LNCaP clone FGC (cell line): ENCODE measurements at regions not wholly inside any gene's neighbourhood (a gene's known extent, or its start where the extent isn't known, plus 50 kb on each side); places are given as distances from the start of the nearest gene placed in this dataset.

Experiments used
- DNase-seq: peaks from one replicate; pipeline ENCODE4 v3.0.0-alpha.2; 2011; ENCODE audit warnings: low read depth
- H3K4me3 ChIP-seq: 2 replicates; pipeline ENCODE4 v1.5.1; 2011; ENCODE audit warnings: mild to moderate bottlenecking, low read depth, low read length, control low read depth
- TF ChIP-seq, protein P1 (sequence below): IDR thresholded peaks from 2 replicates; pipeline ENCODE4 v1.5.1; 2012; ENCODE audit warnings: mild to moderate bottlenecking; ENCODE audit not compliant: control insufficient read depth, insufficient read depth; ENCODE audit errors: extremely low read depth

DNA sequence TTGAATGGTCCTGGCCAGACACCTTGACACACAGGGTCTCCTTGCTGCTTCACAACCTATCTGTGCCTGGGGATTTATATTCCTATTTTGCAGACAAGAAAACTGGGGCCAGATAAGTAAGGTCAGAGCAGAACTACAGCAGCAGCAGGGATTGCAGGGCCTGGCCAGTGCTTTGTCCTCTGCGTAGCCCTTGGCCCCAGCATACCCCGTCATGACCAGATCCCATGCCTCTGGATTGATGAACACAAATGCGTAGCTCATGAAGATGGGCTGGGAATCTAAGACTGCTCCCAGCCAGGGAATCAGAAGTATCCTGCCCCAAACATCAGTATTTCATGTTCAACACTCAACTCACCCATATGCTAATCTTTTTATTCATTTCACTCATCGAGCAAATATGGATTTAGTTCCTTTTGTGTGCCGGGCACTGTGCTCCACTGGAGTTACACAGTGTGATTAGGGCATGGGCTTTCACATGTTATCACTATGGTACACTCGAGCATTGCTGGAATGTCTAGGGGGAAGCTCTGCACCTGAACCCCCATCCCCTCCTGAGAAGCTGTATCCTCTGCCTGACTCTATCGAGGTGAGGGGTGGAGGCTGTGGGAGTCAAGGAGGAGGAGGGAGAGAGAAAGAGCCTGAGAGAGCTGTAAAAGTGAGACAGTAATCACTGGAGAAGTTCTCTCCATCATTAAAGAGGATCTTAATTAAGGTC lies 143.3 kb downstream of the CYP26B1 start:
- no peak for DNase-seq
- TF ChIP-seq, protein P1, sequence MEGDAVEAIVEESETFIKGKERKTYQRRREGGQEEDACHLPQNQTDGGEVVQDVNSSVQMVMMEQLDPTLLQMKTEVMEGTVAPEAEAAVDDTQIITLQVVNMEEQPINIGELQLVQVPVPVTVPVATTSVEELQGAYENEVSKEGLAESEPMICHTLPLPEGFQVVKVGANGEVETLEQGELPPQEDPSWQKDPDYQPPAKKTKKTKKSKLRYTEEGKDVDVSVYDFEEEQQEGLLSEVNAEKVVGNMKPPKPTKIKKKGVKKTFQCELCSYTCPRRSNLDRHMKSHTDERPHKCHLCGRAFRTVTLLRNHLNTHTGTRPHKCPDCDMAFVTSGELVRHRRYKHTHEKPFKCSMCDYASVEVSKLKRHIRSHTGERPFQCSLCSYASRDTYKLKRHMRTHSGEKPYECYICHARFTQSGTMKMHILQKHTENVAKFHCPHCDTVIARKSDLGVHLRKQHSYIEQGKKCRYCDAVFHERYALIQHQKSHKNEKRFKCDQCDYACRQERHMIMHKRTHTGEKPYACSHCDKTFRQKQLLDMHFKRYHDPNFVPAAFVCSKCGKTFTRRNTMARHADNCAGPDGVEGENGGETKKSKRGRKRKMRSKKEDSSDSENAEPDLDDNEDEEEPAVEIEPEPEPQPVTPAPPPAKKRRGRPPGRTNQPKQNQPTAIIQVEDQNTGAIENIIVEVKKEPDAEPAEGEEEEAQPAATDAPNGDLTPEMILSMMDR: no peak
- H3K4me3 ChIP-seq: no peak overlapping the region

DNA sequence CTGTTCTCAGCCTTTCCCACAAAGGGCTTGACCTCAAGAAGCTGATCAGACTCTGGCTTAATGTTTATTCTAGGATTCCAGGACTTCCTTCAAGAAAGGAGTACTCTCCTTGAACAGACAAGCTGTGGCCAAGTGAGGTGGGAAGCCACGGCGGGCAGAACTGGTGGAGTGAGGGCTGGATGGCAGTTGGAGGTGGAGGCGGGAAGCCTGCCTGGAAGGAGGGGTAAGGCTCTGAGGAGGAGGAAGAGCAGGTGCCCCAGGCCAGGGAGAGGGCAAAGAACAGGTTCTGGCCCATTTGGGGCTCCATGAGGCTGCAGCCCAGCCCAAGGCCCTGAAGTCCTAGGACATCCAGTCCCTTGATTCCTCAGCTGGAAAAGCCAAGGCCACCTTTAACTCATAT lies 143.9 kb downstream of the CYP26B1 start:
- no peak overlapping the region for H3K4me3 ChIP-seq
- no peak for DNase-seq
- TF ChIP-seq, protein P1: no peak

DNA sequence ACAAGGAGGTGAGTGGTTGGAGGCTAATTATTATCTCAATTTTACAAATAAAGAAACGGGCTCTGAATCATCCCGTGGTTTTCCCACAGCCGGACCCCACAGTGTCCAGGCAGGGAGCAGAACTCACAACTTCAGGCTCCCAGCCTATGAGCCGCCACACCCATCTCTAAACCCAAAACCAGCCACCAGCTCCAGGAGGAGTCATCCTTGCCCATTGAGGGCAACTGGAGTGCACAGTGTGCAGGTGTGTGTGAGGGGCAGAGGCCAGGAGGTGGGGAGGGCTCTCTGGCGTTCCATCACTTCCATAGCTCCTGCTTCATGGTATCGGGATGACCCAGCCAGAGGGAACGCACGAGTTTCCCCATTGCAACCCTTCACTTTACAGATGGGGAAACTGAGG lies 144.5 kb downstream of the CYP26B1 start:
- TF ChIP-seq, protein P1: no peak
- no peak for DNase-seq
- no peak overlapping the region for H3K4me3 ChIP-seq

DNA sequence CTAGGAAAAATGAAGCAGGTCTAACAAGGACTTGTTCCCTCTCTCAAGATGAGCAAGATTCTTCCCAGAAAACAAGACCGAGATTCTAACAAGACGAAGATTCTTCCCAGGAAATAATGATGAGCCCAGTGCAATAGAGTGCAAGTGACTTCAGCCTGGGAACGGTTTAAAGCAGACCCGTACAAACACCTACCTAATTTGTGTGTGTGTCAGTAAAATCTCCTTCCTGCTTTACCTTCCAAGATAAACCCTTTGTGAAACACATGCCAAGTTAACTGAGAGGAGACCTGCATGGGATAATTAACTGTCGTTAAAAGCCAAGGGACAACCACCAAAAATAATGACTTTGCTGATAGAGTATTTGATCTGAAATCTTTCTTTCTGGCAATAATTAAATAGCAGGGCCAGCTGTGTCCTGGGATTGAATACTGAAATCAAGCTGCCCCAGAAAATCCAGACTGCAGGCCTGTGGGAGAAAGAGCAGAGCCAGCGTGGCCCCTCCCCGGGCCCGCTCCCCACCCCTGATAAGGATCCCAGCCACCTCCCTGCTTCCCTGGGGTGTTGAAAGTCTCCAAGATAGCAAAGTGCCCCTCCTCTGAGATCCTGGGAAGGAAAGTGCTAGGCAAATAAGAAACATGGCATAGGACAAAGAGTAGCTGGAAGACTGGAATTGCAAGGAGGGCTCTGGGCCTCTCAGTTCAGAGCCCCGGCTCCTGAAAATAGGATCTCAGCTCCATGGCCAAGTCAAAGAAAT lies 145.5 kb downstream of the CYP26B1 start:
- no peak overlapping the region for H3K4me3 ChIP-seq
- TF ChIP-seq, protein P1: no peak
- DNase-seq: peak; percentile 50

DNA sequence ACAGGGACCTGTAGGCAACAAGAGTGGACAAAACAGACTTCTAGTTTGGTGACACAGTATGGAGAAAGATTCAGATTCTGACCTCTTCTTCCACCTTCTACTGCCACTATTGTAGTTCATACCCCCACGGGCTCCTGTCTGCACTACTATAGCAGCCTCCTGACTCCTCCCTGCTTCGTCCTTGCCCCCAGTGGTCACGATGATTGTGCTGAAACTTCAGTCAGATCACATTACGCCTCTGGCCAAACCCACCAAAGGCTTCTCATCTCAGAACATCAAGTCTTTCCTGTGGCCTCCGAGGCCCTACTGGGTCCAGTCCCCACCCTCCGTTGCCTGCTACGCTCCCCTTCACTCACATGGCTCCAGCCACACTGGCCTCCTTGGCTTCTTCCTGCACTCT lies 147.6 kb downstream of the CYP26B1 start:
- TF ChIP-seq, protein P1: no peak
- H3K4me3 ChIP-seq: no peak overlapping the region
- no peak for DNase-seq

DNA sequence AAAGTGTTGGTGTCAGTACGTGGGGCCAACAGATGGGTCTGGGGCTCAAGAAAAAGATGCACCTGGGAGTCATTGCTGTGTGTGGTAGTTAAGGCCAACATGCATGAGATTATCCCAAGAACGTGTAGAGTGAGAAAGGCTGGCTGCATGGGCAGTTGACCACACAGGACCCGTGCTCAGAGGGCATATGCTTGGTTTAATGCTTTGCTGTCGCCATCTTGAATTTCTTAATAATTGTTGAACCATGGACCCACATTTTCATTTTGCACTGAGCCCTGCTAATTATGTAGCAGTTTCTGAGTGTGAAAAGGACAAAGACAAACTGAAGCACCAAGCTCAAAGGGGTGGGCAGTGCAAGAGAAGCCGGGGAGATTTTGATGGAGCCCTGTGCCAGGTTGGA lies 148.1 kb downstream of the CYP26B1 start:
- TF ChIP-seq, protein P1: no peak
- H3K4me3 ChIP-seq: no peak overlapping the region
- no peak for DNase-seq
